NCI-H1694 treated with DMSO at 0.1 percent for 48 hours (cell line): ENCODE measurements at regions not wholly inside any gene's neighbourhood (a gene's known extent, or its start where the extent isn't known, plus 50 kb on each side); places are given as distances from the start of the nearest gene placed in this dataset.

Experiments used
- DNase-seq: peaks from one replicate; lab custom pipeline; 2025; lab: John Stamatoyannopoulos, UW

GRCh38 chr10:131802156-131802915 is 98.5 kb upstream of the PPP2R2D start:
- no peak for DNase-seq

- no peak for DNase-seq
These were observed 97.8 kb upstream of the PPP2R2D start for GRCh38 chr10:131802996-131803395.

DNA sequence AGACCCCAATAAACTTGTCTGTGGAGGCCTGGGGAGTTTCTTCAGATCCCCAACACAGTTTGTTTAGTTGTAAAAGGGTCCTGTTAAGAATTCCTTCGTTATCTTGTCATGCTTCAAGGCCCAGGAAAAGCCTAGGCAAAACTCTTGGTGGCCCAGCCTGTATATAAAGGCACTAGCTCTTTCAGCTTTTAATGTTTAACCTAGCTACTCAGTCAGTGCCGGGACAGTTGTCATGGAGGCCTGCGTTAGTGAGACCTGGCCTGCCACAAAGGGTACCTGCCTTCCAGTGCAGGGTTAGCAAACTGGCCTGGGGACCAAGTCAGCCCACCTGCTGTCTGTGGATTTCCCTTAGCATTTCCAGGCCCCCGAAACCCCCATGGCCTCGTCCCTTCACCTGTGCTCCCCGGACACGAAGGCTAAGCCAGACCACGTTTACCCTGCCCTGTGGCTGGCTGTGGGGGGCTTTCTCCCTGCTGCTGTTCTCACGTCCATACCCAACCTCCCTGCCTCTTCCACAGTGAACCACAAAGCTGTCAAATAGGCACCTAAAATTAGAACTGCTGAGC is 96.9 kb upstream of the PPP2R2D start:
- no peak for DNase-seq

- no peak for DNase-seq
These were observed 96.1 kb upstream of the PPP2R2D start for GRCh38 chr10:131804551-131805295.

DNA sequence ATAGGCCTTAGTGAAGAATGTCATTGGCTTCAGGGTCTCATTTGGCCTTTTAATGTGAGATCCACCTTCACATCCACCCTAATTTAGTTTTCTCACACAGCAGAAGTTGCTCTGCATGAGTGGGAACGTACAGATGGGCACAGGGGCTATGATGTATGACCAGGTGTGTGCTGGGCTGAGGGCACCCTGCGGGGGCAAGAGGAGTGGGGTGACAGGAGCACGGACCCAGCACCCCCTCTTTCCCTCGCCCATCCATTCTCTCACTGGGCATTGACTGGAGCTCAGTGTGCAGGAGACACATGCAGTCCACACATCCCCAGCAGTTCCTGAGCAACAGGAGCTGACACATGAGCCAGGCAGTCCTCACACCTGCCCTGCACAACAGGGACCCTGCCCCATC is 95.1 kb upstream of the PPP2R2D start:
- DNase-seq = no peak

- no peak for DNase-seq
These were observed 94.7 kb upstream of the PPP2R2D start for GRCh38 chr10:131806146-131806545.

DNA sequence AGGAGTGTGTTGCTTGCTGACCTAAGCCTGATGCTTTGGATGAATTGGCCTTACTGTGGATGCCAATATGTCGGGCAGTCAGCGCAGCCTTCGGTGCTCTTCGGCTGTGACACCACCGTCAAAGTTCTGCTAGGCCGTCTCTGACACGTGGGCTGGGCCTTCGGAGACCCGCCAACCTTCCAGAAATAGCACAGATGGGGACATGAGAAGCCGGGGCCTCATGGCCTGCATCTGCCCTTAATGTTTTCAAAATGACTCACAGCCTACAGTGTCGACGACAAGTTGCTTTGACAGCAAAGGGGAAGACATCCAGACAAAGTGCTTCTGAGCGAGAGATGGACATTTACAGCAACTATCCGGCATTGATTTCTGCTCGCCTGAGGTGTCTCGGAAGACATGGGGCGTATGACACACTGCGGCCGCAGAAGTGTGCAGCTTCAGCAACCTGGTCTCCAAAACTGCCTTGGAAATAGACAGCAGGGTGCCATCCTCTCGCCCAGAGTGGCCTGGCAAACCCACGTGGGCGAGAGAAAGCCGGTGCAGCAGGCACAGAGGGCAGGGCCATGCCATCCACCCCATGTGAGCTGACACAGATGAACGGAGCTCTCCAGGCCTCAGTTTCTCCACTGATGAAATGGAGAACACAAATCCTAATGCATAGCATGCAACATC is 94.0 kb upstream of the PPP2R2D start:
- no peak for DNase-seq

DNA sequence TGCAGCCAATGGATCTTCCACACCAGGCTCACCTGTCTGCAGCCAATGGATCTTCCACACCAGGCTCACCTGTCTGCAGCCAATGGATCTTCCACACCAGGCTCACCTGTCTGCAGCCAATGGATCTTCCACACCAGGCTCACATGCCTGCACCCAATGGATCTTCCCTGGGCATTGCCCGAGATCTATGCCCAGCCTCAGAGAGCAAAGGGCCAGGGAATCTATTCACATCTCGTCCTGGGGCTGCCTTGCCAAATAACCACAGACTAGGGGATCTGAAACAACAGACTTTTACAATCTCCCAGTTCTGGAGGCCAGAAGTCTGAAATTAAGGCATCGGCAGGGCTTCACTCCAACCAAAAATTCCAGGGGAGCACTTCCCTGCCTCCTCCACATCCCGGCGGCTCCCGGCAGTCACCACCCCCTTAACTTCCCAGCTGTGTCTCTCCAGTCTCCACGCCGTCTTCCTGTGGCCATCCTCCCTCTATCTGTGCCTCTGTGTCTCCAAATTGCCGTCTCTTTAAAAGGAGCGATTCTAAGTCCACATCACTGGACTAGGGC is 92.4 kb upstream of the PPP2R2D start:
- DNase-seq = no peak

- DNase-seq = no peak
These were observed 90.6 kb upstream of the PPP2R2D start for GRCh38 chr10:131810036-131810804.

- no peak for DNase-seq
These were observed 89.8 kb upstream of the PPP2R2D start for GRCh38 chr10:131810805-131811629.

DNA sequence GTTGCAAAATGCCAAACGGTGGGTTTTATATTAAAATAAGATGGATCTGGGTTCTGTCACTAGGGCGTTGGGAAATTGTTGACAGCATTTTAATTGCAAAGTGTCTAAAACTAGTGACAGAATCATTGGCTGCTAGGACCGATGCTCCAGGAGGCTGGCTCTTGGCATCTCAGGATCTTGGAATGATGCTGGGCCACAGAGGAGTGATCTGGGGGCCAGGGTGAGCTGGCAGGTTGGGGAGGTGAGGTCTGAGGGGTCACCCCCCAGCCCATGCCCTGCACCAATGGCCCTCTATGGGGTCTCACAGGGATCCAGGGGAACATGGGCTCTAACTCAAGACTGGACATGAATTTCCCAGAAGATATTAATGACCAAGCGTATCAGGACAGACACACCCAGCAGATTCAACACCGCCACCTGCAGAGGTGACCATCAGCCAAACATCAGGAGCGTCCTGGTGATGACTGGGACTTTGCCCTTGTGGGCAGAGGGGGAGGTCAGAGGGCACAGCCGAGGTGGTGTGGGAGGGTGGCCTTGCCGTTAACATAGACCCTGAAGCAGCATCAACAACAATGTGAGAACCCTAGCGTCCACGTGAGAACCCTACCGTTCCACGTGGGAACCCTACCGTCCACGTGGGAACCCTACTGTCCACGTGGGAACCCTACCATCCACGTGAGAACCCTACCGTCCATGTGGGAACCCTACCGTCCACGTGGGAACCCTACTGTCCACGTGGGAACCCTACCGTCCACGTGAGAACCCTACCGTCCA is 89.0 kb upstream of the PPP2R2D start:
- no peak for DNase-seq

GRCh38 chr10:131812736-131813604 is 87.8 kb upstream of the PPP2R2D start:
- no peak for DNase-seq

DNA sequence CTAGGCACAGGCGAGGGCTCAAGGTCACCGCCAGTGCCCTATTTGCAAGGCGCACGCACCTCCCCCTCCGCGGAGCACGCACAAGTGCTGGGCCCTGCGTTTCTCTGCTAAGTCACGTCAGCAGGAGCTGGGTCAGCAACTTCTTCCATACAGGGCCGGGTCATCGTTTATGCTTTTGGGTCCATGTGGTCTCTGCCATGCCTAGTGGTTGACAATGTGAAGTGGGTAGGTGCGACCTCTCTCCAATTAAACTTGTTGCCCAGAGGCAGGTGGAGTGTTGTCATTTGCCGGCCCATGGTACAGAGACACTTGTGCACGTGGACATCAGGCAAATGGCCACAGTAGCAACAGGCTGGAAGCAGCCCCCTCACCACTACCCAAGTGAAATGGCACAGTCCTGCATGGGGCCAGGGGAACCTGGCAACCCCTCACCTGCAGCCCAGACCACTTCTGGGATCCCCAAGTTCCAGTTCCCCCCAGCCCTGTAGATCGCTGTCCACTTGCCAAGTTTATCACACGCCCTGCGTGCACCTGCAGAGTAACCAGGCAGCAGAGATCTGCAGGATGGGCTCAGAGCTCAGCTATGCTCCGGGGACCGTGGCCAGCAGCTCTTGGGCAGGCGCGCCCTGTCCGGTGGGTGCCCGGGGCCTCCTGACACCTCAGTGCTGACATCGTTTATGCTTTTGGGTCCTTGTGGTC is 86.1 kb upstream of the PPP2R2D start:
- DNase-seq = no peak

DNA sequence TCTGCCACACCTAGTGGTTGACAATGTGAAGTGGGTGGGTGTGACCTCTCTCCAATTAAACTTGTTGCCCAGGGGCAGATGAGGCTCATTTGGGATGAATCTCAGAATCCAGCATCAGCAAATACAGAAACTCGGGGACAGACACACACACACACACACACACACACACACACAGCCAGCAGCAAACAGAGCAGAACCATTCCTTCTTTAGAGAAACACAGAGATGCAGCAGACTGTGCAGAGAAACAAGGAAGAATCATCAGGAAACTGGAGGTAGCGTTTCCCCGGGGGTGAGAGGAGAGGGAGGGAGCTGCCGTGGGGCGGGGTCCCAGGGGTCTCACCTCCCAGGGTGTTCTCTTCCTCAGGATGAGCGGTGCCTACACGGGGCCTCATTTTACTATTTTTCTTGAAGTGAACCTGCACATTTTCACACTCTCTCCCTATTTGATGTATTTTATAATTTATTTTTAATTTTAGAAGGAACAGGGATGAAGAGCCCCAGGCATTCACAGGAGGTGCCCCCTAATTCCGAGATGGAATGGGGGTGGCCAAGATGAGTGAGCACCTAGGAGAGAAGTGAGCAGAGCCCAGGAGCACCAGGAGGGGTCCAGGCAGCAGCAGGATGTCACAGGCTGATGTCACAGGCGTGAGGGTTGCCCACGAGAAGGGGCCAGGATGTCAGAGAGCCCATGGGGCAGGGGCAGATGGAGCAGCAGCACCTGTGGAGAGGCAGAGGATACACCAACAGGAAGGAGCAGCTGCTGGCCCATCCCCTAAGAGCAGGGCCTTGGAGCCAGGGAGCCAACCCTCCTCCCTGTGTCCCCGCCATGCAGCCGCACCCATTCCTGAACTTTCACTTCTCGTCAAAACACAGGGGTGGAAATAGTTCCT is 85.3 kb upstream of the PPP2R2D start:
- DNase-seq = no peak

DNA sequence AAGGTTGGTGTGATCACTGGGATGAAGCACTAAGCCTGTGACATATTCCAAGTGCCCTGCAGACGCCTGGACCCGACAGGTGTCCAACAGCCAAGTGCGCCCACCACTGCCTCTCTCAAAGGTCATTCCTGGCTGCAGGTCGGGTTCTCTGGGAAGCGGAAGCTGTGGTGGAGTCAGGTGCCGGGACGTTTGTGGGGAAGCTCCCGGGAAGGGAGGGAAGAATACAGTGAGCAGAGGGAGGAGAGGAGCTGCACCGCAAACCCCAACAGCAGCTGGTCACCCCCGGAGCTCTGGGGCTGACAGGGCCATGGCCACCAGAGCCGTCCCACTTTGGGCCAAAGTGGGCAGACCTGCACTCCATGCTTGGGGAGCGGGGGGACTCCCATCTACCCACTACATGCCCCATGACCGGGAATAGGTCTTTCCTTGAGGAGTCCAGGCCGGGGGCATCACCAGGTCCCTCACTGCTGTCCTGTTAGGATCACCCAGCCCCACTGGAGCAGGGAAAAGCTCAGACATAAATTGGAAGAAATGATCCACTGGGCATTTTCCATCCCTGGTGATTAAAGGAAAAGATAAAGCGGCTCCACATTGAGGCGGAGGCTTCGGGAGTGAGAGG is 84.5 kb upstream of the PPP2R2D start:
- no peak for DNase-seq

DNA sequence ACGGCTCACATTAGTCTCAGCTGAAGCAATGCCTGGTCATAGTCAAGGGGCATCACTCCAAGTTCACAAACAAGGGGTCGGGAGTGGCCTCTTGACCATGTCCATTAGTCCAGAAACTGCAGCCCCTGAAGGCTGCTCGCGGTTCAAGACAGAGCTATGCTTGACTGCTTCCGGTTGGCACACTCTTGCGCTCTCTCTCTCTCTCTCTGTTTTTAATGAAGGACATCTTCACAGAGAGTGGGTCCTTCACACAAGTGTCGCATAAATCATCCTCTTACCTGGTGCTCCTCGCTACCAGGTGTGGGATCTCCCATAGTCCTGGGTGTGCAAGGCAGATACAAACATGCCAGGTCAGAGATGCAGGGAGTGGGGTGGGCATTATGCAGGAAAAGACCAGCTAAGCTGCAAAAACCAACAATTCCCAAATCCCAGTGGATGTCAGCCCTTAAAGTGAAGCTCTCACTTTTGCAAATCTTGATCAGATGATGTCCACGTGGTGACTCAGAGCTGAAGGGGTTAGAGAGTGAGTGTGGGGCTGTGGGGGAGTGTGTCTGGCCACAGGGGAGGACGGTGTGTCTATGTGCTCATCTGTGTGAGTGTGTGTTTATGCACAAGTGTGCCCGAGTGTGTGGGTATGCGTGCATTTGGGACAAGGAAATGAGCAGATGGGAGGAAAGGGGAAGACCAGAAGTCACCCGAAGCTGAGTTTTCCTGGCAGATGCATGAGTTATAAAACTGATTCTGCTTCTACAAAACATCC is 83.7 kb upstream of the PPP2R2D start:
- DNase-seq = no peak
